ENCODE measurements at regions not wholly inside any gene's neighbourhood (a gene's known extent, or its start where the extent isn't known, plus 50 kb on each side); places are given as distances from the start of the nearest gene placed in this dataset.
"Not testable (repeated sequence)": the region's sequence is repeated elsewhere in the genome, so short reads cannot be mapped to it uniquely, and the experiment has no call there.

- no peak for DNase-seq (ENCODE audit: extremely low spot score, unreplicated experiment)
- no peaks in the 10 kb centered on the region for H3K4me1 Mint-ChIP-seq (ENCODE audit: unreplicated experiment)
- no peak for TF ChIP-seq CTCF (IDR thresholded peaks at IDR 0.05)
- H3K27ac Mint-ChIP-seq (ENCODE audit: unreplicated experiment) = no peak overlapping the region
- no peaks in the 10 kb centered on the region for H3K9me3 Mint-ChIP-seq (ENCODE audit: unreplicated experiment)
- H3K4me3 Mint-ChIP-seq (ENCODE audit: unreplicated experiment) = no peak overlapping the region
- no peaks in the 10 kb centered on the region for H3K36me3 Mint-ChIP-seq (ENCODE audit: unreplicated experiment)
- no peaks in the 10 kb centered on the region for H3K27me3 Mint-ChIP-seq (ENCODE audit: unreplicated experiment)
Measured at GRCh38 chr2:122564843-122565242, 809.4 kb downstream of the TSN start.

GRCh38 chr2:122565364-122565763 lies 809.9 kb downstream of the TSN start:
- Mint-ChIP-seq H3K9me3 (ENCODE audit: unreplicated experiment) (no peaks in the 10 kb centered on the region), H3K27ac (ENCODE audit: unreplicated experiment) (no peak overlapping the region), H3K36me3 (ENCODE audit: unreplicated experiment) (no peaks in the 10 kb centered on the region), H3K4me1 (ENCODE audit: unreplicated experiment) (no peaks in the 10 kb centered on the region), H3K4me3 (ENCODE audit: unreplicated experiment) (no peak overlapping the region), H3K27me3 (ENCODE audit: unreplicated experiment) (no peaks in the 10 kb centered on the region)
- no peak for DNase-seq (ENCODE audit: extremely low spot score, unreplicated experiment)
- no peak for TF ChIP-seq CTCF (IDR thresholded peaks at IDR 0.05)

GRCh38 chr2:122570641-122571040 lies 815.2 kb downstream of the TSN start:
- no peaks in the 10 kb centered on the region for H3K9me3 Mint-ChIP-seq (ENCODE audit: unreplicated experiment)
- no peaks in the 10 kb centered on the region for H3K36me3 Mint-ChIP-seq (ENCODE audit: unreplicated experiment)
- no peaks in the 10 kb centered on the region for H3K27me3 Mint-ChIP-seq (ENCODE audit: unreplicated experiment)
- H3K4me3 Mint-ChIP-seq (ENCODE audit: unreplicated experiment) = no peak overlapping the region
- no peak for DNase-seq (ENCODE audit: extremely low spot score, unreplicated experiment)
- no peak for TF ChIP-seq CTCF (IDR thresholded peaks at IDR 0.05)
- H3K27ac Mint-ChIP-seq (ENCODE audit: unreplicated experiment) = no peak overlapping the region
- no peaks in the 10 kb centered on the region for H3K4me1 Mint-ChIP-seq (ENCODE audit: unreplicated experiment)

- not testable (repeated sequence) for DNase-seq (ENCODE audit: extremely low spot score, unreplicated experiment); H3K4me1 Mint-ChIP-seq (ENCODE audit: unreplicated experiment); H3K4me3 Mint-ChIP-seq (ENCODE audit: unreplicated experiment); H3K36me3 Mint-ChIP-seq (ENCODE audit: unreplicated experiment); H3K27ac Mint-ChIP-seq (ENCODE audit: unreplicated experiment); H3K9me3 Mint-ChIP-seq (ENCODE audit: unreplicated experiment); H3K27me3 Mint-ChIP-seq (ENCODE audit: unreplicated experiment)
Measured at GRCh38 chr2:122571471-122571870, 816.0 kb downstream of the TSN start.

- H3K27me3 Mint-ChIP-seq (ENCODE audit: unreplicated experiment) = no peaks in the 10 kb centered on the region
Measured at GRCh38 chr2:122575076-122575475, 819.6 kb downstream of the TSN start.

More at GRCh38 chr2:122575076-122575475, 819.6 kb downstream of the TSN start:
- no peak overlapping the region for H3K4me3 Mint-ChIP-seq (ENCODE audit: unreplicated experiment)
- H3K4me1 Mint-ChIP-seq (ENCODE audit: unreplicated experiment) = no peaks in the 10 kb centered on the region
- no peaks in the 10 kb centered on the region for H3K9me3 Mint-ChIP-seq (ENCODE audit: unreplicated experiment)
- H3K27ac Mint-ChIP-seq (ENCODE audit: unreplicated experiment) = no peak overlapping the region
- TF ChIP-seq CTCF (IDR thresholded peaks at IDR 0.05) = no peak
- no peaks in the 10 kb centered on the region for H3K36me3 Mint-ChIP-seq (ENCODE audit: unreplicated experiment)
- no peak for DNase-seq (ENCODE audit: extremely low spot score, unreplicated experiment)

Data from osteocyte (in vitro differentiated cells).